Smooth muscle cell (in vitro differentiated cells): ENCODE measurements at regions not wholly inside any gene's neighbourhood (a gene's known extent, or its start where the extent isn't known, plus 50 kb on each side); places are given as distances from the start of the nearest gene placed in this dataset.

ENCODE experiments used
- DNase-seq: peaks from one replicate; lab custom pipeline; 2025; ENCODE audit not compliant: unreplicated experiment; lab: John Stamatoyannopoulos, UW
- H2AFZ ChIP-seq: fragments of 200-600 bp; sonication (generic); 2 replicates; pipeline ENCODE4 v1.6.0; 2016; ENCODE audit warnings: antibody characterized with exemption, low read depth, mild to moderate bottlenecking
- H3F3A ChIP-seq: fragments of 200-600 bp; sonication (generic); 2 replicates; pipeline ENCODE4 v1.6.0; 2017; ENCODE audit warnings: antibody characterized with exemption, low read depth
- H3K27ac ChIP-seq: fragments of 200-600 bp; sonication (generic); 2 replicates; pipeline ENCODE4 v1.5.1; 2016; ENCODE audit warnings: low read depth, mild to moderate bottlenecking
- H3K27me3 ChIP-seq: fragments of 200-600 bp; sonication (generic); 2 replicates; pipeline ENCODE4 v1.6.1; 2016; ENCODE audit warnings: low read depth, mild to moderate bottlenecking
- H3K36me3 ChIP-seq: fragments of 200-600 bp; sonication (generic); 2 replicates; pipeline ENCODE4 v1.5.1; 2016; ENCODE audit warnings: low read depth
- H3K4me1 ChIP-seq: fragments of 200-600 bp; sonication (generic); 2 replicates; pipeline ENCODE4 v1.5.1; 2016; ENCODE audit warnings: low read depth
- H3K4me2 ChIP-seq: fragments of 200-600 bp; sonication (generic); 2 replicates; pipeline ENCODE4 v1.6.0; 2016; ENCODE audit warnings: mild to moderate bottlenecking
- H3K4me3 ChIP-seq: fragments of 200-600 bp; sonication (generic); 2 replicates; pipeline ENCODE4 v1.5.1; 2016; ENCODE audit warnings: mild to moderate bottlenecking
- H3K79me2 ChIP-seq: fragments of 200-600 bp; sonication (generic); 2 replicates; pipeline ENCODE4 v1.6.0; 2016; ENCODE audit warnings: low read depth, mild to moderate bottlenecking
- H3K9ac ChIP-seq: fragments of 200-600 bp; sonication (generic); 2 replicates; pipeline ENCODE4 v1.6.0; 2016; ENCODE audit warnings: low read depth
- H3K9me3 ChIP-seq: fragments of 200-600 bp; sonication (generic); replicated peaks from 2 replicates; pipeline ENCODE4 v1.5.1; 2016; ENCODE audit warnings: low read depth
- H4K20me1 ChIP-seq: fragments of 200-600 bp; sonication (generic); 2 replicates; pipeline ENCODE4 v1.6.0; 2016; ENCODE audit warnings: low read depth
- CTCF ChIP-seq: fragments of 200-600 bp; sonication (generic); IDR thresholded peaks from 2 replicates; pipeline ENCODE4 v1.5.1; 2017; ENCODE audit warnings: borderline replicate concordance, mild to moderate bottlenecking, antibody characterized with exemption; ENCODE audit not compliant: insufficient read depth, poor library complexity, severe bottlenecking
- WGBS: methylation state at CpG from one replicate; pipeline ENCODE4 v1.1.7; 2016; ENCODE audit warnings: low lambda C conversion rate; 5-methylcytosine and 5-hydroxymethylcytosine counted together

- Histone ChIP-seq H3K9ac (no peak overlapping the region), H3K9me3 (no peaks in the 10 kb centered on the region), H3K36me3 (no peaks in the 10 kb centered on the region), H3K4me3 (no peak overlapping the region), H3K27ac (no peak overlapping the region), H3K79me2 (no peaks in the 10 kb centered on the region), H3K27me3 (no peaks in the 10 kb centered on the region), H3F3A (no peaks in the 10 kb centered on the region), H4K20me1 (no peaks in the 10 kb centered on the region), H3K4me1 (peaks cover 36% of the 10 kb centered on the region), H2AFZ (no peak overlapping the region), H3K4me2 (no peak overlapping the region)
- WGBS, result 70% methylated on average over 6 of the region's 6 CpGs
- no peak for TF ChIP-seq CTCF
- DNase-seq, result no peak
Observed at GRCh38 chr6:139777202-139777970, 402.9 kb upstream of the CITED2 start.

GRCh38 chr6:139776041-139776440 is 401.6 kb upstream of the CITED2 start:
- no peak overlapping the region for H2AFZ ChIP-seq

GRCh38 chr6:139768196-139768595 is 393.7 kb upstream of the CITED2 start:
- Histone ChIP-seq H3K36me3 (no peaks in the 10 kb centered on the region), H4K20me1 (no peaks in the 10 kb centered on the region), H3F3A (peaks cover 17% of the 10 kb centered on the region), H3K9ac (no peak overlapping the region), H3K79me2 (no peaks in the 10 kb centered on the region), H3K4me2 (no peak overlapping the region), H3K4me3 (no peak overlapping the region), H3K4me1 (peaks cover 19% of the 10 kb centered on the region), H2AFZ (peak overlapping the region; percentile 36), H3K9me3 (no peaks in the 10 kb centered on the region), H3K27ac (no peak overlapping the region), H3K27me3 (no peaks in the 10 kb centered on the region)
- no peak for TF ChIP-seq CTCF
- DNase-seq, result no peak

More at GRCh38 chr6:139776041-139776440, 401.6 kb upstream of the CITED2 start:
- TF ChIP-seq CTCF, result no peak
- Histone ChIP-seq H3K4me1 (peaks cover 36% of the 10 kb centered on the region), H3K27ac (no peak overlapping the region), H3F3A (no peaks in the 10 kb centered on the region), H3K9ac (no peak overlapping the region), H3K27me3 (no peaks in the 10 kb centered on the region), H3K36me3 (no peaks in the 10 kb centered on the region), H3K79me2 (no peaks in the 10 kb centered on the region), H3K9me3 (no peaks in the 10 kb centered on the region), H3K4me3 (no peak overlapping the region), H4K20me1 (no peaks in the 10 kb centered on the region), H3K4me2 (no peak overlapping the region)
- no peak for DNase-seq
- 46% methylated on average over 6 of the region's 6 CpGs for WGBS

GRCh38 chr6:139766796-139767195 is 392.3 kb upstream of the CITED2 start:
- peaks cover 20% of the 10 kb centered on the region for H3F3A ChIP-seq
- H3K4me2 ChIP-seq, result no peak overlapping the region
- H3K79me2 ChIP-seq, result no peaks in the 10 kb centered on the region
- H3K4me3 ChIP-seq, result no peak overlapping the region
- H2AFZ ChIP-seq, result no peak overlapping the region
- H3K9me3 ChIP-seq, result no peaks in the 10 kb centered on the region
- WGBS, result 86% methylated on average over 2 of the region's 2 CpGs
- no peak for DNase-seq
- H3K4me1 ChIP-seq, result peaks cover 19% of the 10 kb centered on the region
- no peak for TF ChIP-seq CTCF
- no peaks in the 10 kb centered on the region for H3K36me3 ChIP-seq
- H3K27ac ChIP-seq, result no peak overlapping the region
- H3K9ac ChIP-seq, result no peak overlapping the region
- no peaks in the 10 kb centered on the region for H3K27me3 ChIP-seq
- H4K20me1 ChIP-seq, result no peaks in the 10 kb centered on the region
